Fibroblast of gingiva (primary cell): ENCODE measurements at regions not wholly inside any gene's neighbourhood (a gene's known extent, or its start where the extent isn't known, plus 50 kb on each side); places are given as distances from the start of the nearest gene placed in this dataset.

Source experiments
- DNase-seq: peaks from one replicate; pipeline ENCODE4 v3.0.0-alpha.2; 2011; ENCODE audit warnings: low read depth

DNA sequence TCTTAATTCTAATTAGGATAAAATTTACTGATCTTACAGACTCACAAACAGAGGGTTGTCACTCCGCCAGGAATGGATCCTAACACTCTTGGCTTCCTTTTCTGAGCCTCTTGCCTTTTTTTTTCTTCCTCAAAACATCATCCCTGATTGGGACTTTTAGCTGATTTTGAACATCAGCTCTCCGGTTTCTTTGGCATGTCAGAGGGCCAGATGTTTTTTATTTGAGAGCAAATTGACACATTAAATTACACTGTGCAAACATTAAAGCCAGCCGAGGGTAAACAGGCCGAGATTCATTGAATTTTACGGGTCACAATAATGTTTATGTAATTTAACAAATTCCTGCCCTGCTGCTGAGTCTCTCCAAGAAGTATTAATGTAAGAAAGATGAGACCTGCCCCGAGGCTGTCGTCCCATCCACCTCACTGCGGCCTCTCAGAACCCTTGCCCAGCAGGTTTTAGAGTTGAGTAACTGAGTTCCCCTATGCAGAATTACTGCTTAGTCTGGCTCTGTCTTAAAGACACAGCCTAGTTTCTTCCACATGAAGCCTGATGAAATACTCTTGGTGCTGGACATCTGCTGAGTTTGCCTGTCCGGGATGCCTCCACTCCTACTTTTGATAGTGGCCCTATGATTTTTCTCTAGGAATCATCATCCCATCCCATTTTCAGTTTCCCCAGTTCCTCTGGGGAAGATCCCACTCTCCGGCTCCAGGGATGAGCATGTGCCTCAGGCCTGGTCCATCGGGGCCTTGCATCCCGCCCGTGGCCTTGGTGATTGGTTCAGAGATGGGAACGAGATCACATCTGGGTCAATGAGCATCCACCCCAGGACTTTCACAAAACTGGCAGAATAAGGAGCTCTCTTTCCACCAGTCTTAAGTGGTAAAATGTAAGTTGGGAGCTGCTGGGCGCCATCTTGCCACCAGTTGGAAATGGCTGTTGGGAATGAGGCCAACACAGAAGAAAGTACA, 226.6 kb upstream of the TLE3 start:
- DNase-seq = peak; percentile 94

DNA sequence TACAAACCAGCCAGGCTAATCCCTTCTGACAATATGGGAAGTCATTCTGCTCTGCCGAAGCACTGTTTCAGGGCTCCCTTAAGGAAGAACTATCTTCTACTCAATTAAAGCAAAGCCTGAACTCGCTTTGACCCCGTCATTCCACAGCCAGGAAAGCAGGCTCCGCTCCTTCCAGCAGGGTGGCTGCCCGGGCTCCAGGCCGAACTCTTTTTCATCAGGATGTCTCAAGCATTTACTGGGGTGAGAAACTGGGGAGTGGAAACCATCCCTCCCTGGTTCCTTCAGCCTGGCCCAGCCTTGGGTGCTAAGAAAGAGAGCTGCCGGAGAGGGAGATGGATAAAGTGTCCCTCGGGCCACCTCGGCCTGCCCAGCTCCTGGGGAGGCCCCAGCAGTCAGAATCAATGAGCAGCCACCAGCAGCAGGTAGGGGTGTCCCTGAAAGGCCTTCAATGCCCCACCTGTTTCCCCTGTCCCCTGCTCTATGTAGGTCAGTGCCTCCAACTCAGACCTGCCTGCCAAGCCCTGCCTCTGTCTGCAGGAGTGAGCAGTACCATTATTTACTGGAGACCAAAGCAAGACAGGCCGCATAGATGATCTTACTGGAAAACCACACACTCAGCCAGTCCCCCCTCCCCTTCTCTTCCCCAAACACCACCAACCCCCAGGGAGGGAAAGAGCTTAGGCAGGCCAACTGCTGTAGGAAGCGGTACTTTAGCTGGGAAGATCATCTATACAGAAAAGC, 225.6 kb upstream of the TLE3 start:
- peak; percentile 81 for DNase-seq

DNA sequence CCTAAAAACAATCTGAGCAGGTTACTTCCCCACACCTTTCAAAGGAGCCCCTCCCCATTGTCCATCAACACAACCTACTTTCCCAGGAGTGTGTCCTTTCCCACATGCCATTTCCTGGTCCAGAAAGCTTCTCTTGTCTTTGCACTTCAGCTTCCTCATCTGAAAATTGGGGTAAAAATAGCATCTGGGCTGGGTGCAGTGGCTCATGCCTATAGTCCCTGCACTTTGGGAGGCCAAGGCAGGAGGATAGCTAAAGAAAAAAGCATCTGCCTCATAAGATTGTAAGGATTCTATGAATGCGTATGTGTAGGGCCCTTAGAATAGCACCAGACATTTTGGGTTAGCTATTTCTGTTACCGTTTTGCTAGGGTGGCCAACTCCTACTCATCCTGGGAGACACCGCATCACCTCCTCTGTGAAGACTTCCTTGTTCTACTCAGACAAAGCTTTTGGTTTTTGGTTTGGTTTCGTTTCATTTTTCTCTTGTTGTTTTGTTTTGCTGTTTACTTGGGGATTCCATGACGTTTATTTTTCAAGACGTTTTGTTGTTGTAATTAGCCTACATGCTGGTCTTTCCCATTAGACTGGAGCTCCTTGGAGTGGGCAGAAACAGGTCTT, 224.4 kb upstream of the TLE3 start:
- no peak for DNase-seq

DNA sequence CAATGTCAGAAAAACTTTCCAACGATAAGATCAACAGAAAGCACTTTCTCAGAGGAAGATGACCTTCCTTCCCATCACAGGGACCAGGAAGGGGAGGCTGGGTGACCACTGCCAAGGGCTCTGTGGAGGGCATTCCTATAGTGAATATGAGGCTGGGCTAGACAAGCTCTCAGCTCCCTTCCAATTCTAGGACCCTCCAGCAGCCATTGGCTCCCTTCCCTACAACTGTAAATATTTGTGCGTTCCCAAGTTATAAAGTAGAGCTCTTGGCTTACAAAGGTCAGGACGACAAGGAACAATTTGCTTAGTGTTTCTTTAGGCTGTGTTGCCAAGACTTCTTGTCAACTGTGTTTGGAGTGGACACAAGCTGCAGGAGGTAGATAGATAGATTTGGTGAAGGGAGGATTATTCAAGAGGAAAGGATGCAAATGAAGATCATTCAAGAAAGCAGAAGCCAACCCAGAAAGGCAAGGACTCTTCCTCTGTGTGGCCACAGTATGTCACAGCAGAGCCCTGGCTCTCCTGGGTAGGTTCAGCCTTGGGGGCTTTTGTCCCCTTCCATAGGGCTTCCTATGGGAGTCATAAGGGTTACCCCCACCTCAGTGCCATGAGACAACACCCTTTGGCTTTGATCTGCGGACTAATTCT, 223.6 kb upstream of the TLE3 start:
- no peak for DNase-seq

DNA sequence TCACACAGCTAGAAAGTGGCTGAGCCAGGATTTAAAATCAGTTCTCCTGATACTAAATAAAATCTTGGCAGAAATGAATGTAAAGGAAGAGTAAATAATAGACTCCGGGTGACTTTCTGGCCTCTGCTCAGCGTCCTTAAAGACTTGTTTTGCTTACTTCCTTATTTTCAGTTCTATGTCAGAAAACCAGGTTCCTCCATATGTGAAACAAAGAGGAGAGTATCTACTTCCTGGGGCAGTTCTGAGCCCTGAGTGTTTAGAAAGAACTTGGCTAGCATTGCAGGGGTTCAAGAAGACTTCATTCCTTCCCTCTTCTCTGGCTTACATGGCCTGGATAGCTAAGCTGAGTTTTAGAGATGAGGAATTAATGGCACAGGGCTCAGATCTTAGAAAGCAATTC, 222.8 kb upstream of the TLE3 start:
- DNase-seq = no peak

DNA sequence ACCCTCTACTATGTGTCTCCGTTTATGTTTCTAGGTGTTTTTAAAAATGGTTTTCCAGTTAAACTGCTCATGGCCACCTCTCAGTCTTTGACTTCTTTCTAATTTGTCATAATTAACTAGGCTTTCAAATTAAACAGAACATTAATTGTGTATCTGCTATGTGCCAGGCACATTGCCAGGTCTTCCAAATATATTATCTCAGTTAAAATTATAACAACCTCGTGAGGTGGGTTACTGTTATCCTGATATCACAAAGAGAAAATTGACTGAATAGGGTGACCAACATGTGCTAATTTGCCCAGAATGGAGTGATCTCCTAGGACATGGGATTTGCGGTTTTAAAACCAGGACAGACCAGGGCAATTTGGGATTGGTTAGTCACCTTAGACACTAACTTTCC, 222.4 kb upstream of the TLE3 start:
- no peak for DNase-seq

DNA sequence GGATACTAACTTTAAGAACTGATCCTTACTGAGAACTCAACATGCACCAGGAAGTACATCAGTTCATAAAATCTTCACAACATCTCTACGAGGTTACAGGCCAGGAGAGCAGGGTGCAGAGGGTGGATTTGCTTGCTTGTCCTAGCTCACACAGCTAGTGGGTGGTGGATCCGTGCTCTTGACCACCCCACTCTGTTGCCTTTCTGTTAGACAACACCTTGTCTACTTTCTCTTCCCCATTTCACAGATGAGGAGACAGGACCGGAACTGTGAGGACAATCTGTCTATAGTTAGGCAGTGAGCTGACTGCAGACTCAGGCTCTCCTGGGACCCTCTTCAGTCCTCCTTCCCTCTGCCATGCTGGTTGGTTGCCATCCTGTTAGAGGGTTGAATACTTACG, 221.7 kb upstream of the TLE3 start:
- no peak for DNase-seq

DNA sequence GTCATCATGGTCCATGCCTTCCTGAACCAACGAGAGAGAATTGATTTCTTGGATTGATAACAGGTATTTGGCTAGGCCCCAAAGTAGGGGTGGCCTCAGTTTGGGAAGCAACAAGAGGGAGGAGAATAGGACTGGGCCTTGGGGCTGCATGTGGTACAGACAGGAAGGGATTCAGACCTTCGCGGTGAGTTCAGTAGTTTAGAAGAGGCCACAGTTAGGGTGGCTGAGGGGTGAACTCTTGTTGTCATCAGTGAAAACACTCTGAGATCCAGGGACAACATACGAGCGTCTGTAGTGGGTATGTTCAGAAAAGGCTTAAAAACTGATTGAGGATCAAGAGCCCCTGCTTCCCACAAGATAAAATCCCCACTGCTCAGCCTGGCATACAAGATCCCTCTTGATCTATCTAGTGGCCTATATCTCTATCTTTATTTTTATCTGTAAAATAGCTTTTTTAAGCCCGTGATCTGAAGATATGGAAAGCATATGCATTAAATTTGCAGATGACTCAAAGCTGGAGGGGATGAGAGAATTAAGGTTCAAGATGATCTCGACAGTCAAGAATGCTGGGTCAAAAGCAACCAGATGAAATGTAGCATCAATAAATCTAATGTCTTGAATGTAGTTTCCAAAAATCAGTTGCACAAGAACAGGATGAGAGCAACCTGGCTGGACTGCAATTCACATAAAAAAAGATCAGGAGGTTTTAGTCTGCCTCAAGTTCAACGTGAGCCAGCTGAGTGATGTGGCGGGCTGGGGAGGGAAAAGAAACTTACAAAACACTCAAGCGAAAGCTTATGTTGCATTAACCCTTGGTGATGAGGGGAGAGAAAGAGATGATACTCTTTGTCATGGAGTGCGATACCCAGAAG, 221.1 kb upstream of the TLE3 start:
- peak; percentile 46 for DNase-seq

DNA sequence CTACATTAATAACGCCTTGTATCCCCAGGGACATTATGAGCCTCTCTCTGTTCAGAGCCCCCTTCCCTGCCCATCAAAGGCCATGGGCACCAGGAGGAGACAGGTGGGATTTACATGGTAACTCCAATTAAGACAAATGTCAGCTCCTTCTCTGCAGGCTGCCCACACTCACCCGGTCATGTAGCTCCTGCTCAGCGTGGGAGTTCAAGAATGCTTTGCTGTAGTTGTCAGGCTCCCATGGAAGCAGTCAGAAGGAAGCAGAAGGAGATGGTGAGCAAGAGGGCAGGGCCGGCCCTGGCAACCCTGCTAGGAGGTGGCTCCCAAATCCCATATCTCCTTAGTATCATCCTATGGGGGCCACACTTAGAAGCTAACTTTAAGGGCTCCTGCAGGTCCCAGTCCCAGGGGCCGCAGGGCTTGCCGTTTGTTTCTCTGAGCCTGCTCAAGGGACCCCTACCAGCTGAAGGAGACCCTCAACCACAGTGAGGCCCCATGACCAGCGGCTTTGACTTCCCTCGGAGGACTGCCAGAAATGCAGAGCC, 218.4 kb upstream of the TLE3 start:
- no peak for DNase-seq

DNA sequence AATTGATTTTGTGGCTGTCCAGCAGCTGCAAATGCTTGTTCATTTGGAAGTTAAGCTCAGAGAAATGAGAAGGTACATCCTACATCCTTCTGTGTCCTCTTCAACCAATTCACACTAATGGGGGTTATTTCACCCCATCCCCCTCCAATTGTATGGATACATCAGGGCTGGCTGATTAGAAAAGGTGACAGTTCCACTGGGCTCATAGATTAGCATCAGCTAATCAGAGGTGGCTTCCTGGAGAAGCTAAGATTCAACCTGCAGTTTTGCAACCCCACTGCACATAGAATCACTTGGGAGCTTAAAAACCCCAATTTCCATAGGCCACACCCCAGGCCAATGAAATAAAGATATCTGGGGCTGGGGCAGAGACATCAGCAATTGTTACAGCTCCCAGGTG, 217.7 kb upstream of the TLE3 start:
- DNase-seq = no peak

DNA sequence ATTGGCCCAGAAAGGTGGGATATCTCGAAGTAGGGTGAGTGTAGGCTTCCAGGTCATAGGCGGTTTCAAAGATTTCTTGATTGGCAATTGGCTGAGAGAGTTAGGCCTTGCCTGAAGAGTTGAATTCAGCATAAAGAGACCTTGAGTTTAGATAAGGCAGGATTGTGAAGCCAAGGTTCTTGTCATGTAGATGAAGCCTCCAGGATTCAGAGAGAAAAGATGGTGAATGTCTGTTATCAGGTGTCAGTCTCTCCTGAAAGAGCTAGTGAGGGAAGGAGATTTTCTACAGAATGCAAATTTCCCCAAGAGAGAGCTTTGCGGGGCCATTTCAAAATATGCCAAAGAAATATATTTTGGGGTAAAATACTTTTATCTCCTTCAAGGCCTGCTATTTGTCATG, 217.0 kb upstream of the TLE3 start:
- no peak for DNase-seq

DNA sequence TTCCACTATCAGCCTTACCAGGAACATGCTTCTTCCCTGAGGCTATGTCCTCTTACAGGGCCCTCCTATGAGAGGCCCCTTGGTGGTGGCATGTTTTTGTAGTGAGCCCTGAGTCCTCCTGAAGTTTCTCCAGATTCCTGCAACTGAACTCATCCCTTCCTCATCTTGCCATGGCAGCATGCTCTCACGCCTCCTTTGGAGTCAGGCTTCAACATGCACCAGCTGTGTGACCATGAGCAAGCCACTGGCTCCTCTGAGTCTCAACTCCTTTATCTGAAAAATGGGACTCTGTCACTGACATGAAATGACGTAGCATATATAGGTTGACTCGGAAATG, 216.3 kb upstream of the TLE3 start:
- no peak for DNase-seq

DNA sequence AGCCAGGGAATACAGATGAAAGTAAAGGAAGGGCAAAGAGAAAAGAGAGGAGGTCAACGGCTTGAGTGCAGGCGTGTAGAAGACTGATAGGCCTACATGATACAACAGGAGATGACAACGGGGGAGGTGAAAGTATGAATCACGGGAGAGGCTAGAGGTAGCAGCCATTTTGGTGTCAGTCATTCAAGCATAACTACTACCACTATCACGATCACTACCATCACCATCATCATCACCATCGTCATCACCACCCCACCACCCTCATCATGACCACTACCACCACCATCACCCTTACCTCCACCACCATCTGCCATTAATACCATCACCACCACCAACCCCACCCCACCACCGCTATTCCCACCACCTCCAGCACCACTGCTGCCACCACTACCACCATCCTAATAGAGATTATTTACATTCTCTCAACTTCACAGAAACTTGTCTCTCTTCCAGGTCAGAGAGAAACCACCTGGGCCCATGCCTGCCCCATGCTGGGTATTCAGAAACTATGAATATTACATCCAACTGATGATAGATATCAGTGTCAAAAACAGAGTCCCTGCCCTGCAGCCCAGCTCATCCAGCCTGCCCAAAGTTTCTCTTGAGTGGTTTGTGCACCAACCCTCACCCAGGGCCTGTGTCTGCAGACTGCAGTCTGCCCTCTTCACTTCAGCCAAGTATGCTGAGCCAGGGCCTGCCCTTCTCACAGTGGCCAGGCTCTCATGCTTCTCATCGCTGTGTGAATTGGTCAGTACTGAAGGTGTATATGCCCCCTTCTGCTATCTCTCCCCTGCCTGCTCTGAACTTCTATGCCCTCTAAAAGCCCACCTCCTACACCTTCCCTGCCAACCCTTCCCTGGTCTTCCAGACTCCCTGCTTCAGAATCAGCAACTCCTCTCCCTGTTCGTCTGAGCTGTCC, 215.6 kb upstream of the TLE3 start:
- no peak for DNase-seq

DNA sequence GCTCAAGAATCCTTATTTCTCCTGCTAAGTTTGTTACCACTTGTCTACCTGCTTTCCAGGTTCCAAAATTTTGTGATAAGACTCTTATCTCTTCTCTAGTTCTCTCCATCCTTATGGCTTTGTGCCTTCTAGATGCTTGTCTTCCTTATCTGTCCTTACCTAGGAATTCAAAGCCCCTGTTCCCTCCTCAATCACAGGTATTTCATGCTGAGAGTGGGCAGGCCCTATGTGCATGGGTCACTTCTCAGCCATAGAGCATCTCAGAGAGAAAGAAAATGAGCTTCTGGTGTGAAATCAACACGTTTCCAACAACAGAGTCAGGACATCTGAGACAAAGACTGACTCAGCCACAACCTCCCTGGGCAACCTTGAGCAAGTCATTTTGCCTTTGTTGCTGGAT, 214.1 kb upstream of the TLE3 start:
- DNase-seq = no peak

DNA sequence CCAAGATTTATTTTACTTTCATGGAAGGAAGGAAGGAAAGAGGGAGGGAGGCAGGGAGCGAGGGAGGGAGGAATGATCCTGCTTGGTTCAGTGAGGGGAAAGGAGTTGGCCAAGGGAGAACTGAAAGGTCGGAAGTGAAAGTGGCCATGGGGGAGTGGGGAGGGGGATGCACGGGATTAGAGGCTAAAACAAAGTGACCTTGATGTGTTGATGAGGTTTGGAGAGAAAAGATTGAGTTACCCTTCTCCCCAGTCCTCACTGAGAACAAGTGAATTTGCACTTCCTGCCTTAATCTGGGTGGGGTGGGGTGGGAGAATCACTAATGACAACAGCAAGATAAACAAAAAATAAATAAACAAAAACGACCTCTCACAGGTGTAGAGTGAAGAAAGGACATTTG, 212.0 kb upstream of the TLE3 start:
- no peak for DNase-seq

DNA sequence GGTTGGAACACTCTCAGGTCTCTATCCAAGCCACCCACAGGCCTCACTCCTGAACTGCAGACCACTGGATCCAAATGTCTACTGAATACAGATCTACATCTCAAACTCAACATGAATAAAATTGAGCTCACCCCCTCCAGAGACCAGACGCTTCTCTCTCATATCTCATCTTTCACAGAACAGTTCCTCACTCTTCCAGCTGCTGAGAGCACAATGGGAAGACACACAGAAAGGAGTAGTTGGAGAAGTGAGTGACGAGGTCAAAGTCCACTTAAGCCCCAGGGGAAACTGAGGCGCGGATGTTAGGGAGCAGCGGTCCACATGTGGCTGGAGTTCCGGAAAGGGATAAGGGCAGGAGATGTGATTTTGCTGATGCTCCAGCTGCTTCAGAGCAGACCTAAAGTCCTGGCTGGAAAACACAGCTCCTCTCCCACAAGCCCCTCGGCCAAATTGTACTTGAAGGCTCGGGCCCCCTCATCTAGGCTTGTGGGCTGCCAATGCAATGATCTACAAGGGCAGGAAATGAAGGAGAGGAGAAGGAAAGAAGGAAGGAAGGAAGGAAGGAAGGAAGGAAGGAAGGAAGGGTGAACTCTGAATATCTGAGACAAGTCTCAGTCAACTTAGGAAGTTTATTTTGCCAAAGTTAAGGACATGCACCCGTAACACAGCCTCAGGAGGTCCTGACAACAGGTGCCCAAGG, 211.2 kb upstream of the TLE3 start:
- DNase-seq = no peak

DNA sequence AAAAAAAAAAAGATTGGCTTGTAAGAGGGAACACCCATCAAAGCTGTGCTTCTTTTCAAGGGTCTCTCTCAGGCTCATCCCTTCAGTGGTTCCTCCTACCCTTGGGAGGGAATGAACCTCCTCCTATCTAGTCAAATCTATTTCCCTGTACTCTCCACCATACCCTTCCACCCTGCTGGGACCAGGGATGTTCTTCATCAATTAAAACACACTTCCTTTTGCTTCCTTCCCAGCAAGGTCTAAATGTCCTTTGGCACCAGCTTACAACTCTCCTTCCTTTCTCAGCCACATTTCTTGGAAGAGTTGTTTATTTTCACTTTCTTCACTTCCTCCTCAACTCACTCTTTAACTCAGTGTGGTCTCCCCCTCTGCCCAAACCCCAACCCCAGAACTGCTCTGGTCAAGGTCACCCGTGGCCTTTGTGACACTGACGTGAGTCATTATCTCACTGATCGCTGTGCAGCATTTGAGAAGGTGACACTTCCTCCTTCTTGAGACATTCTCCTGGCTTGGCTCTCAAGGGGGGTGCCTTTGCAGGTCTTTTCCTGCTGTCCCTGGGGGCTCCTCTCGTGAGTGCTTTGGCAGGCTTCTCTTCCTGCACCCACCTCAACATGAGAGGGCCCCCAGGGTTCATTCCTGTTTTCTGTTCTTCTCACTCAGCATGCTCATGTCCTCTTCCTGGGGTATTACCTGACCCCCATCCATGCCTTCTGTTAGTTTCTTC, 210.5 kb upstream of the TLE3 start:
- no peak for DNase-seq

DNA sequence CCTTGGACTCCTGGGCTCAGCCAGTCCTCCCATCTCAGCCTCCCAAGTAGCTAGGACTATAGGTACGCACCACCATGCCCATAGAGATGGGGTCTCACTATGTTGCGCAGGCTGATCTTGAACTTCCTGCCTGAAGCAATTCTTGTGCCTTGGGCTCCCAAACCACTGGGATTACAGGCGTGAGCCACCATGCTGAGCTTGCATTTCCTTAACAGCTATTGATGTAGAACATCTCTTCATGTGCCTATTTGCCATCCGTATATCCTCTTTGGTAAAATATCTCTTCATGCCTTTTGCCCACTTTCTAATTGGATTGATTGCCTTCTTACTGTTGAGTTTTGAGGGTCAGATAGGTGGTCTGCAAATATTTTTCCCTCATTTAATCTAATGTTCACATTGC, 208.9 kb upstream of the TLE3 start:
- DNase-seq = no peak

DNA sequence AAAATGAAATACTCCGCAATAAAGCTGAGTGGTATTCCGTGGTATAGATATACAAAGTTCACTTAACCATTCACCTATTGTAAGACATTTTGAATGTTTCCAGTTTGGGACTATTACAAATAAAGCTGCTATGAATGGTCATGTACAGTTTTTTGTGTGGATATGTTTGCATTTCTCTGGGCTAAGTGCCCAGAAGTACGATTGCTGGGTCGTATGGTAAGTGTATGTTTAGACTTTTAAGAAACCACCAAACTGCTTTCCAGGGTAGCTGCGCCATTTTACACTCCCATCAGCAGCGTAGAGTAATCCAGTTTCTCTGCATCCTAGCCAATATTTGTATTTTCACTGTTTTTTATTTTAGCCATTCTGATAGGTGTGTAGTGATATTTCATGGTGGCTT, 208.4 kb upstream of the TLE3 start:
- no peak for DNase-seq
